Muscle layer of duodenum (tissue), 2 donors: ENCODE measurements at regions not wholly inside any gene's neighbourhood (a gene's known extent, or its start where the extent isn't known, plus 50 kb on each side); places are given as distances from the start of the nearest gene placed in this dataset.

Experiments
- H3K27ac ChIP-seq: one replicate; pipeline ENCODE4 v1.7.0; 2013; ENCODE audit warnings: mild to moderate bottlenecking, low read length
- H3K27me3 ChIP-seq: one replicate; pipeline ENCODE4 v1.7.0; 2013; ENCODE audit warnings: low read depth, mild to moderate bottlenecking, control low read depth, low read length
- H3K36me3 ChIP-seq, 2 donors: one replicate each; pipeline ENCODE4 v1.7.0; 2013; ENCODE audit warnings: low read length in 2 of 2, control low read depth in 1 of 2, mild to moderate bottlenecking in 1 of 2; ENCODE audit not compliant: insufficient read depth in 2 of 2, control insufficient read depth in 1 of 2
- H3K4me1 ChIP-seq, 2 donors: one replicate each; pipeline ENCODE4 v1.7.0; 2013; ENCODE audit warnings: low read length in 2 of 2, mild to moderate bottlenecking in 2 of 2, control low read depth in 1 of 2, moderate library complexity in 1 of 2; ENCODE audit not compliant: insufficient read depth in 2 of 2, control insufficient read depth in 1 of 2
- H3K4me3 ChIP-seq, 2 donors: one replicate each; pipeline ENCODE4 v1.7.0; 2013; ENCODE audit warnings: low read length in 2 of 2, low read depth in 1 of 2, mild to moderate bottlenecking in 1 of 2
- H3K9me3 ChIP-seq, 2 donors: one replicate each; pipeline ENCODE4 v1.7.0; 2013; ENCODE audit warnings: low read length in 2 of 2, control low read depth in 1 of 2, mild to moderate bottlenecking in 1 of 2; ENCODE audit not compliant: control insufficient read depth in 1 of 2
- donor health status: healthy.

- Histone ChIP-seq H3K36me3 (no peaks in the 10 kb centered on the region), H3K4me3 (no peak overlapping the region), H3K27me3 (no peaks in the 10 kb centered on the region), H3K4me1 (no peaks in the 10 kb centered on the region), H3K9me3 (peaks cover 0 to 6% of the 10 kb centered on the region in 2 donors), H3K27ac (no peak overlapping the region)
Measured at GRCh38 chr2:104772996-104773395, 80.9 kb upstream of the POU3F3 start.

GRCh38 chr2:104774631-104775030 lies 79.3 kb upstream of the POU3F3 start:
- Histone ChIP-seq H3K27ac (no peak overlapping the region), H3K36me3 (no peaks in the 10 kb centered on the region), H3K4me1 (no peaks in the 10 kb centered on the region), H3K9me3 (peaks cover 0 to 6% of the 10 kb centered on the region in 2 donors), H3K27me3 (no peaks in the 10 kb centered on the region), H3K4me3 (no peak overlapping the region)

DNA sequence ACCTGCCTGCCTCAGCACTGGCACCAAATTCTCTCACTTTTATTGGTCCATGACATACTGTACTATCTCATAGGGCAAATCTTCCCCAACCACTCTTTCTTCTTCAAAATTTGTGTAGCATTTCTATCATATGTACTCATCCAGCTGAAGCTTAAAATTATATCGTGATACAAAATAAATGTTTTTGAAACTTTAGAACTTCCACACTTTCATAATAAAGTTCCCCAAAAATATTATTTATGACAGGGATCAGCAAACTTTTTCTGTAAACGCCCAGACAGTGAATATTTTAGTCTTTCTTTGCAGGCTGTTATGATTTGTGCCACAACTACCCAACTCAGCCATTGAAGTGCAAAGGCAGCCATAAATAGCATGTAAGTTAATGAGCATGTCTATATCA lies 76.2 kb upstream of the POU3F3 start:
- Histone ChIP-seq H3K4me3 (no peak overlapping the region), H3K9me3 (no peaks in the 10 kb centered on the region), H3K27ac (no peak overlapping the region), H3K36me3 (no peaks in the 10 kb centered on the region), H3K4me1 (no peaks in the 10 kb centered on the region), H3K27me3 (no peaks in the 10 kb centered on the region)

GRCh38 chr2:104781151-104781550 lies 72.8 kb upstream of the POU3F3 start:
- no peaks in the 10 kb centered on the region for H3K27me3 ChIP-seq

DNA sequence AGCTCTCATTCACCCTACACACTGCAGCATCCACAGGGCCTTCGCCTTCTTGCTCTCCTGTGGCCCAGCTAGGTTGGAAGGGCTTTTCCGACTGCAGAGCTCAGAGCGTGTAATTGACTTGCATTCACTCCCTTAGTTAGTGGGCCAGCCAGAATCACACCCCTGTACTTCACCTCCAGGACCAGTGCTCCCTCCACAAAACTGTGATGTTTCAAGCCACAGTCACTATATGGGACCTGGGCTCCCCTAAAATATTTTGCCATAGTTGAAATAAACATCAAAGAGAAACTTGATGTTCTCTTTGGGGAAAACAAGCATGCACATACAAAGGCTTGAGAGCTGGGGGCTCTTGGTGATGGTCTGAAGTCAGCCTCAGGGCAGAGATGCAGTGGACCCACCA lies 69.7 kb upstream of the POU3F3 start:
- H3K9me3 ChIP-seq: no peaks in the 10 kb centered on the region
- no peak overlapping the region for H3K27ac ChIP-seq
- H3K36me3 ChIP-seq: no peaks in the 10 kb centered on the region
- no peak overlapping the region for H3K4me3 ChIP-seq
- no peaks in the 10 kb centered on the region for H3K4me1 ChIP-seq
- H3K27me3 ChIP-seq: no peaks in the 10 kb centered on the region

More at GRCh38 chr2:104781151-104781550, 72.8 kb upstream of the POU3F3 start:
- Histone ChIP-seq H3K4me1 (no peaks in the 10 kb centered on the region), H3K27ac (no peak overlapping the region), H3K9me3 (no peaks in the 10 kb centered on the region), H3K4me3 (no peak overlapping the region), H3K36me3 (no peaks in the 10 kb centered on the region)

GRCh38 chr2:104786204-104786603 lies 67.7 kb upstream of the POU3F3 start:
- Histone ChIP-seq H3K4me1 (no peaks in the 10 kb centered on the region), H3K9me3 (no peaks in the 10 kb centered on the region), H3K27ac (no peak overlapping the region), H3K4me3 (no peak overlapping the region), H3K36me3 (no peaks in the 10 kb centered on the region), H3K27me3 (no peaks in the 10 kb centered on the region)

- H3K9me3 ChIP-seq: no peaks in the 10 kb centered on the region
- no peak overlapping the region for H3K27ac ChIP-seq
- H3K4me1 ChIP-seq: no peaks in the 10 kb centered on the region
- H3K4me3 ChIP-seq: no peak overlapping the region
- H3K27me3 ChIP-seq: no peaks in the 10 kb centered on the region
- no peaks in the 10 kb centered on the region for H3K36me3 ChIP-seq
Measured at GRCh38 chr2:104786821-104787220, 67.1 kb upstream of the POU3F3 start.

DNA sequence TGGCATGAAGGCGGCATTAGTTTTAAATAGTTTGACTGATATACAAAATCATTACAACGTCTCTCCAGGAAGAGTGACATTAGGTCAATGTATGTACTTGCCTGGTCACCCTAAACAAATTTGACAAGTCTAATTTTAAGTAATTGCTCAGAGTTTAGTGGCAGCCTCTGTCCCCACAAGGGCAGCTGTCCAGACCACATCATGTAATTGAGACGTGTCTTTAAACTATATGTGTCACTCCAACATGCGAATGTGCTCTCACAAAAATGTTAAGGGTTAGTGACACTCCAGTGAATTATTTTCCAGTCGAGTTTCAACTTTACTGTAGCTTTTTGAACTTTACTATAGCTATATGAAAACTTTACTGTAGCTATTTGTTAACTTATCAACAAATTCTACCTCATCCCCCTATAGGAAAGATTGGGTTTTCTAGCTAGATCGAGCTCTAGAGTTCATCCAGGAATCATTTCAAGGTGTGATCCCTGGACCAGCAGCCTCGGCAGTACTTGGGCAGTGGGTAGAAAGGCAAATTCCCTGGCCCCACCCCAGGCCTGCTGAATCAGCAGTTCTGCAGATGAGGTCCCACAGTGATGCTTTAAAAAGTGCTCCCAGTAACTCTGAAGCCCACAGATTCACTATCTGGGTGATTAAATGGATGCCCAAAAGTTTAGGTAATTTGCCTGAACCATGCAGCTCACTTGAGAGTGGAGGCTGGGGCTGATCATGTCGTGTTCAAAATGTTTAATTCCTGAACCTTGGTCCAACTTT lies 66.4 kb upstream of the POU3F3 start:
- no peaks in the 10 kb centered on the region for H3K36me3 ChIP-seq
- no peak overlapping the region for H3K4me3 ChIP-seq
- no peaks in the 10 kb centered on the region for H3K9me3 ChIP-seq
- H3K27ac ChIP-seq: no peak overlapping the region
- H3K4me1 ChIP-seq: no peaks in the 10 kb centered on the region
- H3K27me3 ChIP-seq: no peaks in the 10 kb centered on the region

GRCh38 chr2:104788742-104789455 lies 65.0 kb upstream of the POU3F3 start:
- H3K4me3 ChIP-seq: no peak overlapping the region

GRCh38 chr2:104790100-104790811 lies 63.7 kb upstream of the POU3F3 start:
- Histone ChIP-seq H3K27ac (no peak overlapping the region), H3K27me3 (no peaks in the 10 kb centered on the region), H3K9me3 (no peaks in the 10 kb centered on the region), H3K4me3 (no peak overlapping the region), H3K36me3 (no peaks in the 10 kb centered on the region), H3K4me1 (no peaks in the 10 kb centered on the region)

More at GRCh38 chr2:104788742-104789455, 65.0 kb upstream of the POU3F3 start:
- no peak overlapping the region for H3K27ac ChIP-seq
- H3K4me1 ChIP-seq: no peaks in the 10 kb centered on the region
- no peaks in the 10 kb centered on the region for H3K27me3 ChIP-seq
- no peaks in the 10 kb centered on the region for H3K9me3 ChIP-seq
- H3K36me3 ChIP-seq: no peaks in the 10 kb centered on the region

DNA sequence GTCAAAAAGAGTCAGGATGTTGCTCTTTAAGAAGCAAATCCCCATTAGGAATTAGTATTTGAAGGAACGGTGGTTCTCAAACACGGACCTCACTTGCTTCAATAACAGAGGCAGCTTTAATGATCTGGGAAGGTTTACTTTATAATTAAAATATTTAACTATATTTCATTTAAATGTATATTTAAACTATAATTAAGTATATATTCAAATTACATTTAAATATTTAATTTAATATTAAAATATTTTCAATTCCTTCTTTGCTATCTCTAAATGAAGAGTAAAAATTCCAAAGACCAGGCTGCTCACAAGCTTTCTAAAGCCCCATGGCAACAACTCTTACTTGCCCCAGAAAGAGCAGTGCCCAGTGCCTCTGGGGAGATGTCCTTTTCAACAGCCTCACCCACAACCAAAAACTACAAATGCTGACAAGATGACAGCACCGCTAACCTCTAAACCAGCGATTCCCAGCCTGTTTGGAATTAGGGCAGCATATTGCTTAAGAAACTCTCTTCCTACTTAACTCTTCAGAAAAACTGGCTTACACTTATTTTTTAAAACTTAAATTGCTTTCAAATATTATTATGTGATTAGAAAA lies 62.9 kb upstream of the POU3F3 start:
- no peaks in the 10 kb centered on the region for H3K36me3 ChIP-seq
- H3K4me3 ChIP-seq: no peak overlapping the region
- no peaks in the 10 kb centered on the region for H3K27me3 ChIP-seq
- no peaks in the 10 kb centered on the region for H3K4me1 ChIP-seq
- H3K9me3 ChIP-seq: no peaks in the 10 kb centered on the region
- no peak overlapping the region for H3K27ac ChIP-seq
